Muscle layer of colon (tissue), 2 donors: ENCODE measurements at regions not wholly inside any gene's neighbourhood (a gene's known extent, or its start where the extent isn't known, plus 50 kb on each side); places are given as distances from the start of the nearest gene placed in this dataset.

Experiments
- H3K27ac ChIP-seq: one replicate; pipeline ENCODE4 v1.7.0; 2013; ENCODE audit warnings: low read depth, mild to moderate bottlenecking, low read length, moderate library complexity
- H3K27me3 ChIP-seq, 2 donors: one replicate each; pipeline ENCODE4 v1.7.0; 2013; ENCODE audit warnings: low read length in 2 of 2, mild to moderate bottlenecking in 2 of 2; ENCODE audit not compliant: insufficient read depth in 2 of 2, control insufficient read depth in 1 of 2
- H3K36me3 ChIP-seq: one replicate; pipeline ENCODE4 v1.7.0; 2013; ENCODE audit warnings: mild to moderate bottlenecking, low read length; ENCODE audit not compliant: insufficient read depth
- H3K4me1 ChIP-seq: one replicate; pipeline ENCODE4 v1.7.0; 2013; ENCODE audit warnings: mild to moderate bottlenecking, low read length; ENCODE audit not compliant: insufficient read depth
- H3K4me3 ChIP-seq, 2 donors: one replicate each; pipeline ENCODE4 v1.7.0; 2013; ENCODE audit warnings: low read length in 2 of 2, low read depth in 1 of 2, mild to moderate bottlenecking in 1 of 2, moderate library complexity in 1 of 2
- H3K9ac ChIP-seq: one replicate; pipeline ENCODE4 v1.7.0; 2013; ENCODE audit warnings: low read length
- H3K9me3 ChIP-seq: one replicate; pipeline ENCODE4 v1.7.0; 2013; ENCODE audit warnings: mild to moderate bottlenecking, low read length
- donor health status: abdominal sarcoma.
- donor health status: Adenocarcinoma of cecum.

GRCh38 chr10:3339121-3339520 lies 166.5 kb upstream of the PITRM1 start:
- H3K36me3 ChIP-seq = no peaks in the 10 kb centered on the region
- no peak overlapping the region for H3K27ac ChIP-seq
- H3K4me1 ChIP-seq = no peaks in the 10 kb centered on the region
- no peak overlapping the region for H3K4me3 ChIP-seq
- no peaks in the 10 kb centered on the region for H3K9me3 ChIP-seq
- no peak overlapping the region for H3K9ac ChIP-seq
- H3K27me3 ChIP-seq = no peaks in the 10 kb centered on the region

GRCh38 chr10:3337741-3338140 lies 165.2 kb upstream of the PITRM1 start:
- no peaks in the 10 kb centered on the region for H3K27me3 ChIP-seq
- H3K36me3 ChIP-seq = no peaks in the 10 kb centered on the region
- no peaks in the 10 kb centered on the region for H3K4me1 ChIP-seq
- H3K4me3 ChIP-seq = no peak overlapping the region
- no peak overlapping the region for H3K27ac ChIP-seq
- H3K9me3 ChIP-seq = no peaks in the 10 kb centered on the region
- H3K9ac ChIP-seq = no peak overlapping the region

GRCh38 chr10:3336673-3337293 lies 164.2 kb upstream of the PITRM1 start:
- H3K27ac ChIP-seq = no peak overlapping the region
- H3K9ac ChIP-seq = no peak overlapping the region
- H3K4me3 ChIP-seq = no peak overlapping the region
- no peaks in the 10 kb centered on the region for H3K36me3 ChIP-seq
- no peaks in the 10 kb centered on the region for H3K4me1 ChIP-seq
- no peaks in the 10 kb centered on the region for H3K27me3 ChIP-seq
- no peaks in the 10 kb centered on the region for H3K9me3 ChIP-seq

- H3K4me1 ChIP-seq = no peaks in the 10 kb centered on the region
- no peak overlapping the region for H3K27ac ChIP-seq
- no peak overlapping the region for H3K9ac ChIP-seq
- H3K9me3 ChIP-seq = no peaks in the 10 kb centered on the region
- no peak overlapping the region for H3K4me3 ChIP-seq
- H3K36me3 ChIP-seq = no peaks in the 10 kb centered on the region
- no peaks in the 10 kb centered on the region for H3K27me3 ChIP-seq
These were observed 160.8 kb upstream of the PITRM1 start for GRCh38 chr10:3333426-3333825.

GRCh38 chr10:3331690-3332230 lies 159.2 kb upstream of the PITRM1 start:
- H3K4me3 ChIP-seq = no peak overlapping the region

GRCh38 chr10:3331187-3331586 lies 158.6 kb upstream of the PITRM1 start:
- Histone ChIP-seq H3K27ac (no peak overlapping the region), H3K9me3 (no peaks in the 10 kb centered on the region), H3K36me3 (no peaks in the 10 kb centered on the region), H3K27me3 (no peaks in the 10 kb centered on the region), H3K4me1 (no peaks in the 10 kb centered on the region), H3K9ac (no peak overlapping the region), H3K4me3 (no peak overlapping the region)

More at GRCh38 chr10:3331690-3332230, 159.2 kb upstream of the PITRM1 start:
- Histone ChIP-seq H3K36me3 (no peaks in the 10 kb centered on the region), H3K27me3 (no peaks in the 10 kb centered on the region), H3K9ac (no peak overlapping the region), H3K27ac (no peak overlapping the region), H3K4me1 (no peaks in the 10 kb centered on the region), H3K9me3 (no peaks in the 10 kb centered on the region)

- Histone ChIP-seq H3K9me3 (no peaks in the 10 kb centered on the region), H3K27me3 (no peaks in the 10 kb centered on the region), H3K36me3 (no peaks in the 10 kb centered on the region), H3K27ac (no peak overlapping the region), H3K4me1 (no peaks in the 10 kb centered on the region), H3K9ac (no peak overlapping the region), H3K4me3 (no peak overlapping the region)
These were observed 158.1 kb upstream of the PITRM1 start for GRCh38 chr10:3330663-3331062.

GRCh38 chr10:3325954-3326750 lies 153.6 kb upstream of the PITRM1 start:
- H3K4me1 ChIP-seq = no peaks in the 10 kb centered on the region
- H3K27ac ChIP-seq = no peak overlapping the region
- H3K27me3 ChIP-seq = no peaks in the 10 kb centered on the region
- no peak overlapping the region for H3K4me3 ChIP-seq
- H3K9ac ChIP-seq = no peak overlapping the region
- no peaks in the 10 kb centered on the region for H3K9me3 ChIP-seq
- no peaks in the 10 kb centered on the region for H3K36me3 ChIP-seq

DNA sequence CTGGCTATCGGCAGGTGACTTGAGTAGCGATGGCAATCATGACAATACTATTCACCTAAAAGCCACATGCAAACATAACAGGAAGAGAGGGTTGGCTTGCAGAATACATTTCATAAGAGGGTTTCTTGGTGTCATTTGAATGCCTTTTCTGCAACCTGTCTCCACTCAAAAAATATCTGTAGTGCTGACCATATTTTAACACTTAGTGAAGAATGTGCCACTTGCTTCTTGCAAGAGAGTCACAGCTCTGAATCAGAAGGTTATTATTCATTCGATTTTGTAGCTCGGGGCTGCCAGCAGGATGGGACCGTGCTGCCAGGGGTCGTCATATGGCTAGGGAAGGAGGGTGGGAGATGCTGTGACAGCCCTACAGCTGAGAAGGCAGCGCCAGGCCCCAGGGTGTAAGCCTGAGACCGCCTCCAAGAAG lies 152.0 kb upstream of the PITRM1 start:
- Histone ChIP-seq H3K36me3 (no peaks in the 10 kb centered on the region), H3K4me3 (no peak overlapping the region), H3K27ac (no peak overlapping the region), H3K27me3 (no peaks in the 10 kb centered on the region), H3K4me1 (no peaks in the 10 kb centered on the region), H3K9ac (no peak overlapping the region), H3K9me3 (no peaks in the 10 kb centered on the region)

- H3K36me3 ChIP-seq = no peaks in the 10 kb centered on the region
- no peaks in the 10 kb centered on the region for H3K9me3 ChIP-seq
- no peak overlapping the region for H3K4me3 ChIP-seq
- H3K9ac ChIP-seq = no peak overlapping the region
- no peaks in the 10 kb centered on the region for H3K27me3 ChIP-seq
- no peak overlapping the region for H3K27ac ChIP-seq
- no peaks in the 10 kb centered on the region for H3K4me1 ChIP-seq
These were observed 151.4 kb upstream of the PITRM1 start for GRCh38 chr10:3323865-3324498.

DNA sequence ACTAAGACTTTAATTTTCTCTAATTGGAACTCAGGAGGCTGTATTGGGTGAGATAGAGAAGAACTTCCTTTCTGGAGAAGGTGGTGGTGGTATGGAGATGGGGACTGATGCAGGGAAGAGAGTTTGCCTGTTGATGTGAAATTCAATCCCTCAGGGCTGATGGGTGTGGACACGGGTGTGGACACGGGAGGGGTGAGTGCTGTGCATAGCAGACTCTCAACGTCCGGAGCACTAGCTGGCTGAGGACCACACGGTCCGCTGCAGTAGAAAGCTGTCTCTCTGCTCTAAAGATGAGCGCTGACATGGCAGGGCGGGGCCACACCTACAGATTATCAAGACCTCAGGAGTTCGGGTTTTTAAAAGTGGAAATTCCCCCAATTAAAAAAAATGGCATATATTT lies 148.5 kb upstream of the PITRM1 start:
- H3K4me1 ChIP-seq = no peaks in the 10 kb centered on the region
- H3K4me3 ChIP-seq = no peak overlapping the region
- H3K27ac ChIP-seq = no peak overlapping the region
- H3K9me3 ChIP-seq = no peaks in the 10 kb centered on the region
- no peaks in the 10 kb centered on the region for H3K27me3 ChIP-seq
- no peak overlapping the region for H3K9ac ChIP-seq
- no peaks in the 10 kb centered on the region for H3K36me3 ChIP-seq
